Endothelial cell of hepatic sinusoid (primary cell): ENCODE measurements at regions not wholly inside any gene's neighbourhood (a gene's known extent, or its start where the extent isn't known, plus 50 kb on each side); places are given as distances from the start of the nearest gene placed in this dataset.

Source experiments
- in situ Hi-C: cut with HindIII; loops from 2 replicates; pipeline ENCODE4 v1.10.0; 2017; ENCODE audit warnings: low sequenced_read_pairs

DNA sequence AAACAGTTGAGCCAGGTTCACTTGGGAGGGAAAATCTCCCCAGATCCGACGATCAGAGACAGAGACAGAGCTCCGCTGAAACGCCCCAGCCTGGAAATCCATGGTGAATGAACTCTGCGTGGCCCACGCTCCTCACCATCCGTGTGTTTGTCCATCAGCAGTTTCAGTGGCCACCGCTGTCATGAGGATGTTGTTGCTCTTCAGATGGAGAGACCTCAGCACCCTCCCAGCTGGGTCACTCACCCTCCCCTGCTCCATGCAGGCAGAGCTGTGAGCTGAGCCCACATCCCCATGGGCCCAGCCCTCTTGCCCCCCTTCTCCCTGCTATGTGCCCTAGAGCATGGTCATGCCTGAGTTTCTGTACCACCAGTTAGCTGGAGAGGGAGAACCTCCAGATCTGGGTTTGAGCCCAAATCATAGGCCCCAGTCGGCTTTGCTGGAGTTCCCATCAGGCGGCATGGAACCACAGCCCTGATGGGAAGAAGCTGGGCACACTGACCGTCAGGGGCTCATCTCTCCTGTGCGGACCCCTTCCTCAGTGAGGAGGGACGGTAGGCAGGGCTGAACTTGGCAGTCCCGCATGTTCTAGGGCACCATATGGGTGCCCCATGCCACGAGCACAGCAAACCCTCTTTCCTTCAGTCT lies 154.4 kb upstream of the COL5A1 start:
- in situ Hi-C loops: no loop called here

GRCh38 chr9:134488331-134489280 lies 153.0 kb upstream of the COL5A1 start:
- in situ Hi-C loops: no loop called here

DNA sequence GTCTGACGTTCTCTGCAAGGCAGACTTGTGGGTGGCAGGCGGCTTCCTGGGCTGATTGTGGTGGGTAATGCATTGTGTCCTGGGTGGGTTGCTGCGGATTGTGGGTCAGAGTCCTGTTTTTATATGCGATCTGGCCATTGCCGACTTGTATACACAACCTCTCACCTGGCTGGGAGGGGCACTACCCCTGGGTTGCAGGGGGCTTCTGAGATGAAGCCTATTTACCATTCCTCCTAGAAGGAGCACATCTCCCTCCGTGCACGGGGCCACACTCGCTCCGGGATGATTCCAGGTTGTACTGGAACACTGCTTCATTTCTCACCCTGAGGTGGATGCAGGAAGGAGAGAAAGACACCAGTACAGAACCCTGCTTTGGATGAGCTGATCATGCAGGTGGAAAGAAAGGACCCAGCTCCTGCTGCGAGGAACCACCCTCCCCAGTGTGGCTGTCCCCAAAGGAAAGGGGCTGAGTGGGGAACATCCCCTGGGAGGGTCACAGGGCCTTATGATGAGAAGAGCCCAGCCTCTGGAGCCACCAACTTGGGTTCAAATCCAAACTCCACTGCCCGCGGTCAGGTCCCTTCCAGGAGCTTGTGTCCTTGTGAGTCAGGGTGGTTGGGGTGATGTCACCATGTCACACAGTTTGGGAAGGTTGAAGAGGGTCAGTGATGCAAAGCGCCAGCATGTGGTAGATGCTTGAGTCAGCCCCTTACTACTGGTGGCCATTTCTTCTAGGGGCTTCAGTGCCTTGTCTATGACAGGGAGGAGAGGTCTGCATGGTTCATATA lies 151.8 kb upstream of the COL5A1 start:
- in situ Hi-C loops: no loop called here

GRCh38 chr9:134490446-134490845 lies 151.2 kb upstream of the COL5A1 start:
- in situ Hi-C loops: no loop called here

DNA sequence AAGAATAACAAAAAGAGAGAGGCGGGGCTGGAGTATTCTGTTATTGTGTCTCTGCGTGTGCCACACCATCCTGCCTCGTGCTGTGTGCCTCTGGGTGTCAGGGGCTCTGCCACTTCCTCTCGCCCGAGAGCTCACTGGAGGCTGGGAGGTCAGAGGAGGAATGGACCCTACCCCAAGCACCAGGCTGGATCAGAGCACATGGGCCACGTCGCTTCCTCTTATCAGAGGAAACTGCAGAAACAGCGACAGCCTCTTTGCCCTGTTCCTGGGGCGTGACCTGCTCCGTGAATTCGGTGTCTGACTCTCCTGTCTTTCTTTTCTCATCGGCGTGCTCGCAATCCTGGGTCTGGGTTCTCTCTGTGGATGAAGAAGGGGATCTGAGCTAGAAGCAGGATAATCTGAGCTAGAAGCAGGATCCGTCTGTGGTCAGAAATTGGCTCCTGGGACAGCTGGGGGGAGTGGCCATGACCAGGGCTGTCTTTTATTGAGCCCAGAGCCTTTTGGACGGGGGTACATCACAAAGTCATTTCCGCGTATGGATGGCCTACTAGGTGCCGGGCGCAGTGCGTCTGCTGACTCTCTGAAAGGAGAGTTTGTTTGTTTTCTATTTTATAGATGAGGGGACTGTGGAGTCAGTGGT lies 150.3 kb upstream of the COL5A1 start:
- in situ Hi-C loops: no loop called here

DNA sequence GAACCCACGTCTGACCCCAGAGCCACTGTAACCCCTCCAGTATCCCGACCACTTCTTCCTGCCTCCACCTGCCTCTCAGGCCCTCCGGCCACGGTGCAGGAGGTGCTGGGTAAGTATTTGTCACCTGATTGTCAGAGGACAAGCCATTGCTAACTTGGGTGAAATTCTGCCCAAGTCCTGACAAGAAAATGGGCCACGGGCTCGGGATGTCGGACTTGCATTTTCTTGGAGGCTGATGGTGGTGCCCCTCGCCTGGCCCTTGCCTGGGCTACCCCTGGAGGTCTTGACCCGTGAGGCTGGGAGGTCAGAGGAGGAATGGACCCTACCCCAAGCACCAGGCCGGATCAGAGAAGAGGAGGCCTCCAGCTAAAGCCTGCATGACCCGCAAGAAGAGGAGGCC lies 149.7 kb upstream of the COL5A1 start:
- in situ Hi-C loops: no loop called here

DNA sequence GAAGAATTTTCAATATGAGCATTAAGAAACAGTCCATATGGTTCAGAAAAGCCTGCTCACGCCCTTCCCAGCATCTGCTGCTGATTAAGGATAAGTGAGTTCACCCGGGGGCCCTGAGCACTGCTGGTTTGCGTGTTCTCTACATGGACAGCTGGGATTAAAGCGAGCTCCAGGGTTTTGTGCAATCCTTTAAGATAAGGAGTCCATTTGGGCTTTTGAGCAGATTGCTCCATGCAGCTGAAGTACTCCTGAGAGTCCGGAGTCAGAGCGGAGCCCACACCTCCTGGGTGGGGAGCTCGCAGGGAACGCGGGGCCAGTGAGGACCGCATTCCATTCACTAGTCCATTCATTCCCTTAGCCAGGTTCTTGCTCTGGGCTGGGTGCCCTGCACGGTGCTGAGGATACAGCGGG lies 149.3 kb upstream of the COL5A1 start:
- in situ Hi-C loops: no loop called here

- in situ Hi-C loops: no loop called here
Measured at GRCh38 chr9:134492721-134493460, 148.7 kb upstream of the COL5A1 start.

DNA sequence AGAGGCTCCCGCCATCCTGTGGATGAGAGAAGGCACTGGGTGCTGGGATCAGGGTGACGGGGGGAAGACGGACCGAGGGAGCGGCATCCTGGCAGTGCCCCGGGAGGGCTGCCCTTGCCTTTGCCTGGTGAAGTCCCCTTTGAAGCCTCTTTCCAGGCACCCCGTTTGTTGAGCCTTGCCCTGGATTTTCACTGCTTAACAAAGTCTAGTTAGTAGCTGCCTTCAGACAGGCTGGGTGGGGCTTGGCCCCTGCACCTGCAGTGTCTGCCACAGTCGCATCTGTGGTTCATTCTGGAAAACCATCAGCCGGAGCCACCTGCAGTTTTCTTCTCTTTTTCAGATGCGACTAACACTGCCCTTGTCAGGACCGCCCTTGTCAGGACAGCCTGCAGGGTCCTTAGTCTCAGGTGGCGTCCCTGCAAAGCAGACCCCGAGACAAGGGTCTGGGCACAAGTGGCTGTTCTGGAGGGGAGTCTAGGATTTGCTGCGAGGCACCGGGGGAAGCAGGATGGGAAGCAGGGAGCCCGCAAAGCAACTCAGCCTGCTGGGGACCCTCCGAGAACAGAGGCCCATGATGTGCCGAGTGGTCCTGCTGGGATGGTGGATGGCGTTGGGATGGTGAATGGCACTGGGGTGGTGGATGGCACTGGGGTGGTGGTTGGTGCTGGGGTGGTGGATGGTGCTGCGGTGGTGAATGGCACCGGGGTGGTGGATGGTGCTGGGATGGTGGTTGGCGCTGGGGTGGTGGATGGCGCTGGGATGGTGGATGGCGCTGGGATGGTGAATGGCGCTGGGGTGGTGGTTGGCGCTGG lies 147.9 kb upstream of the COL5A1 start:
- in situ Hi-C loops: no loop called here

DNA sequence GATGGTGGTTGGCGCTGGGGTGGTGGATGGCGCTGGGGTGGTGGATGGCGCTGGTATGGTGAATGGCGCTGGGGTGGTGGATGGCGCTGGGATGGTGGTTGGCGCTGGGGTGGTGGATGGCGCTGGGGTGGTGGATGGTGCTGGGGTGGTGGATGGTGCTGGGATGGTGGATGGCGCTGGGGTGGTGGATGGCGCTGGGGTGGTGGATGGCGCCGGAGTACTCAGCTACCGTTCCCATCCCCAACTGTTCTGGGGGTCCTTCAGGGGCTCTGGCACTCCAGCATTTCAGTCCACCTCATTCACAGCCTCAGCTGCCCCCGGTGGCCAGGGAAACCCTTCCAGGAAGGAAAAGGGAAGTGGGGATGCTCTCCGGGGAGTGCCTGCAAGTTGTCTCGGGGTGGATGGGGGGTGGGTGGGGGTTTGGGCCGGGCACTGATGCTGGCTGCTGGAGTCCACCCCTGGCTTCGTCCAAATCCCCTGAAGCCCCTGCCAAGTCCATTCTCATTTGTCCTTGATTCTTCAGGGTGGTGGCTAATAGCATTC lies 147.3 kb upstream of the COL5A1 start:
- in situ Hi-C loops: no loop called here

GRCh38 chr9:134494905-134495304 lies 146.7 kb upstream of the COL5A1 start:
- in situ Hi-C loops: loop anchor here (5.0 kb wide), 1 partner anchor 38 kb away; no protein-coding TSS in a partner anchor

DNA sequence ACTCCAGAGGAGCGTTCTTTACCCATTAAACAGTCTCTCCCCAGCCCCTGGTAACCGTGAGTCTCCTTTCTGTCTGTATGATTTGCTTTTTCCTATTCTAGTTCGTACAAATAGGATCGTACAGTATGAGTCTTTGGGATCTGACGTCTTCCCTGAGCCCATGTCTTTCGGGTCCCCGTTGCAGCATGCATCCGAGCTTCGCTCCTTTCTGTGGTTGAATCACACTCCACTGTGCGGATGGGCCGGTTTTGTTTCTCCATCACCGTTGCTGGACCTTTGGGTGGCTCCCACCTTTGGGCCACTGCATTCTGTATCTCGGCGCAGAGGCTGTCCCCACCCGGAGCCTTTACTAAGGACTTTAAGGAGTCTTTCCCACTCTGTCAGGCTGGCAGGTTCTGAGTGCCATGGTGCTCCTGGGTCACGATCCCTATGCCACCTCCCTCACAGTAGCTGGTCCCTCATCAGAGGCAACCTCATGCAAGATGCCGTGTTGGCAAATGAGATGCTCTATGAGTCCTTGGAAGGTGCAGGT lies 145.7 kb upstream of the COL5A1 start:
- in situ Hi-C loops: loop anchor here (5.0 kb wide), 1 partner anchor 39 kb away; no protein-coding TSS in a partner anchor

DNA sequence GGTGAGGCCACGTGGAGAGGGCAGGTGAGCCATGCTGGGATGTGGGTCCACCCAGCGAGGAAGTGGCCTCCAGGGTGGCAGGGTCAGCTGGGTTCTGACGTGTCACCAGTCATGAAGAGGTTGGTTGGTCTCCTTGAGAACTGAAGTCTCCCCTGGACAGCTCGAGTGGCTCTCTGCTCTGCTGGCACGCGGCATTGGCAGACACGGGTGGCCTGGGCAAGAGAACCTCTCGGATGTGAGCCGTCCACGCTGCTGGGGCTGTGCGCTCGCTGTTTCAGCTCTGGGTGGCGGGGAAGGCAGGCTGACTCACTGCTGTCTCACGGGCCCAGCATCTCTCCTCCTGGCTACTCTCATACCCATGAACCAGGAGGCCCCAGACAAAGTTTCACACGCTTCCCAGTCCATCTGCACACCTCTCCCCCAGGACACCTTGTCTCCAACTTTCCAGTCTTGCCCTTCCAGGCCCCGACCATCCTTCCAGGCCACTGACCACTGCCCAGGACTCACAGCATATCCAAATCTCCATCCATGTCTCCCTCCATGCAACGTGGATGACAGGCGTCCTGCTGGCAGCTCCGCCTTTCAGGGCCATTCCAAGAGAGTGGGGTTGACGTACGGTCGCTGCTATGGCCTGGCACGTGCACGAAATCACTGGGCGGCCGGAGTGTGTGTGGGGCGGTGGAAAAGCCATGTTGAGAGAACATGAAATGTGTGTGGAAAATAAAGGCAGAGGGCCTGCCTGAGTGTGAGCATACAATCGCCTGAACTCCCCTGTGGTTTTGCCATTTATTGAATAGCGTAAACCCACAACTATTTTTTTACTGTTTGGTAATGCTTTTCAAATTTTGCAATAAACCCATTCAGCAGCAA lies 145.0 kb upstream of the COL5A1 start:
- in situ Hi-C loops: loop anchor here (5.0 kb wide), 1 partner anchor 39 kb away; no protein-coding TSS in a partner anchor

DNA sequence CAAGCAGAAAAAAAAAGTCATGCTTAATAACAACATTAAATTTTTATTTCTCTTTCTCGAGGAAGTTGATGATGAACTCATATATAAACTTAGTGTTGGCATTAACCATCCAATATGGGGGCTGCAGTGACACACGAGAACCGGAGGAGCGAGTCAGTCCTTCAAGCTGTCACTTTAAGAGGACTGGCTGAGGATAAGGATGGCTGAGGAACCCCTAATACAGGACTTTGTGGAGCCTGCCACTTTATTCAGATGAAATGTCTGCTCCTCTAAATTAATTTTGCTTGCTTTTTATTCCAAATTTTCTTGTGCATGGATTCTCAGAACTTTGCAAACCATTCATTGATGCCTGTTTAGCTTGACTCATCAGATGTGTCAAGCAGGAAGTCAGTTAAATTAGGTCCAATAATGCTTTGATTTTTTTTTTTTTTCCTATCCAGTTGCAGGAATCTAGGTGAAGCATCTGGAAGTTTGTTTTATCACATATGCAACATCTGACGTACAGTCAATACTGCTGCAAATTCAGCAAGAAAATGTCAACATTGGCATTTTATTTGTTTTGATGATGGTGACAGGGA lies 144.2 kb upstream of the COL5A1 start:
- in situ Hi-C loops: loop anchor here (5.0 kb wide), 1 partner anchor 40 kb away; no protein-coding TSS in a partner anchor

DNA sequence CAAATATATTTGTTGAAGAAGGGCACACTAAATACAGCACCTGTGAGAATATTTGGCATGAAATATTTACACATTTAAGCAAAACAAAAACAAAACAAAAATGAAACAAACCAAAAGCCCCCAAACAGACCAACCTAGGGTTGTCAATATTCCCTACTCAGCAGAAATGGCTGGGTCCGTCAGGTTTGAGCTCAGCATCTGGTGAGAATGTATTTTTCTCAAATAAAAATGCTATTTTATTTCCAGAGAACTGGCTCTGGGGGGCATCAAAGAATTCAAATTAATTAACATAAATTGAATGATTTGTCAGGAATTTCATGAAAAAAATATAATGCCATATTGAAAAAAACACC lies 142.8 kb upstream of the COL5A1 start:
- in situ Hi-C loops: loop anchor here (5.0 kb wide), 1 partner anchor 41 kb away; no protein-coding TSS in a partner anchor

GRCh38 chr9:134500931-134501760 lies 140.5 kb upstream of the COL5A1 start:
- in situ Hi-C loops: no loop called here
